Ovary (tissue), 7 donors: ENCODE measurements at regions not wholly inside any gene's neighbourhood (a gene's known extent, or its start where the extent isn't known, plus 50 kb on each side); places are given as distances from the start of the nearest gene placed in this dataset.

Source experiments
- DNase-seq, 5 donors: peaks; one replicate each; pipeline ENCODE4 v3.0.0-alpha.2; 2019 to 2020
- H3K27ac ChIP-seq, 2 donors: fragments of 200-600 bp; one replicate each; pipeline versions ENCODE4 v1.5.1 to v1.8.0; 2019 to 2022
- H3K27me3 ChIP-seq: fragments of 200-600 bp; one replicate; pipeline ENCODE4 v1.8.0; 2022
- H3K36me3 ChIP-seq: fragments of 200-600 bp; sonication (generic); one replicate; pipeline ENCODE4 v1.5.1; 2019
- H3K4me1 ChIP-seq: one replicate; pipeline ENCODE4 v1.8.1; 2013; ENCODE audit warnings: mild to moderate bottlenecking, moderate library complexity; ENCODE audit not compliant: insufficient read depth
- H3K4me3 ChIP-seq: fragments of 200-600 bp; sonication (generic); one replicate; pipeline ENCODE4 v1.5.1; 2017
- H3K9me3 ChIP-seq, 2 donors: fragments of 200-600 bp in 1 of 2; sonication (generic) in 1 of 2; one replicate each; pipeline versions ENCODE4 v1.5.1 to v1.8.1; 2013 to 2019; ENCODE audit warnings: mild to moderate bottlenecking in 1 of 2, moderate library complexity in 1 of 2
- EP300 ChIP-seq: sonication (generic); formaldehyde crosslinking; IDR thresholded peaks from one replicate; pipeline ENCODE4 v1.6.1; 2017; ENCODE audit warnings: antibody characterized with exemption
- POLR2A ChIP-seq: fragments of 450-650 bp; IDR thresholded peaks from one replicate; pipeline ENCODE4 v1.6.1; 2017; ENCODE audit warnings: antibody characterized with exemption, mild to moderate bottlenecking, moderate library complexity
- WGBS, 3 donors: extraction: QIAGEN DNeasy Blood & Tissue Kit in 1 of 3; methylation state at CpG; one replicate each; pipeline versions ENCODE4 v1.1.5 to v1.1.7; 2013 to 2017; 5-methylcytosine and 5-hydroxymethylcytosine counted together
- intact Hi-C, 4 donors: fragments of 100-400 bp; cut with DNase I; formaldehyde crosslinking; loops; one replicate each; pipeline versions ENCODE4 v1.11.0 to v1.15.1; 2022 to 2023
- TF ChIP-seq, protein P1 (sequence below), 3 donors: fragments of 450-650 bp in 2 of 3; fragments of 200-600 bp in 1 of 3; IDR thresholded peaks; one replicate each; pipeline versions ENCODE4 v1.5.1 to v1.8.0; 2016 to 2022; ENCODE audit warnings: antibody characterized with exemption in 3 of 3, mild to moderate bottlenecking in 1 of 3
- donor health status: DM: no; HTN: no; CAD: no; lungs with moderate emphysema.
- donor health status: DM: no; HTN: no; CAD: no.
- donor health status: Bipolar disorder and iron deficiency.
- donor health status: DM: no; HTN: no; CAD: no.
- donor health status: DM: yes; HTN: yes; CAD: no.

GRCh38 chr1:234668577-234668955, 58.6 kb upstream of the IRF2BP2 start:
- Histone ChIP-seq H3K27me3 (no peaks in the 10 kb centered on the region), H3K9me3 (no peaks in the 10 kb centered on the region), H3K27ac (no peak overlapping the region), H3K4me3 (no peak overlapping the region), H3K4me1 (no peaks in the 10 kb centered on the region), H3K36me3 (no peaks in the 10 kb centered on the region)
- intact Hi-C loops = loop anchor here in 1 of 4 donors (5.0 kb wide), 1 partner anchor 41 kb away; no protein-coding TSS in a partner anchor
- WGBS, 3 donors = 90 to 92% (median 91%) methylated on average over 5 of the region's 5 CpGs
- TF ChIP-seq, protein P1, sequence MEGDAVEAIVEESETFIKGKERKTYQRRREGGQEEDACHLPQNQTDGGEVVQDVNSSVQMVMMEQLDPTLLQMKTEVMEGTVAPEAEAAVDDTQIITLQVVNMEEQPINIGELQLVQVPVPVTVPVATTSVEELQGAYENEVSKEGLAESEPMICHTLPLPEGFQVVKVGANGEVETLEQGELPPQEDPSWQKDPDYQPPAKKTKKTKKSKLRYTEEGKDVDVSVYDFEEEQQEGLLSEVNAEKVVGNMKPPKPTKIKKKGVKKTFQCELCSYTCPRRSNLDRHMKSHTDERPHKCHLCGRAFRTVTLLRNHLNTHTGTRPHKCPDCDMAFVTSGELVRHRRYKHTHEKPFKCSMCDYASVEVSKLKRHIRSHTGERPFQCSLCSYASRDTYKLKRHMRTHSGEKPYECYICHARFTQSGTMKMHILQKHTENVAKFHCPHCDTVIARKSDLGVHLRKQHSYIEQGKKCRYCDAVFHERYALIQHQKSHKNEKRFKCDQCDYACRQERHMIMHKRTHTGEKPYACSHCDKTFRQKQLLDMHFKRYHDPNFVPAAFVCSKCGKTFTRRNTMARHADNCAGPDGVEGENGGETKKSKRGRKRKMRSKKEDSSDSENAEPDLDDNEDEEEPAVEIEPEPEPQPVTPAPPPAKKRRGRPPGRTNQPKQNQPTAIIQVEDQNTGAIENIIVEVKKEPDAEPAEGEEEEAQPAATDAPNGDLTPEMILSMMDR (IDR thresholded peaks at IDR 0.05) = no peak
- TF ChIP-seq EP300 (no peak), POLR2A (no peak)
- no peak for DNase-seq

DNA sequence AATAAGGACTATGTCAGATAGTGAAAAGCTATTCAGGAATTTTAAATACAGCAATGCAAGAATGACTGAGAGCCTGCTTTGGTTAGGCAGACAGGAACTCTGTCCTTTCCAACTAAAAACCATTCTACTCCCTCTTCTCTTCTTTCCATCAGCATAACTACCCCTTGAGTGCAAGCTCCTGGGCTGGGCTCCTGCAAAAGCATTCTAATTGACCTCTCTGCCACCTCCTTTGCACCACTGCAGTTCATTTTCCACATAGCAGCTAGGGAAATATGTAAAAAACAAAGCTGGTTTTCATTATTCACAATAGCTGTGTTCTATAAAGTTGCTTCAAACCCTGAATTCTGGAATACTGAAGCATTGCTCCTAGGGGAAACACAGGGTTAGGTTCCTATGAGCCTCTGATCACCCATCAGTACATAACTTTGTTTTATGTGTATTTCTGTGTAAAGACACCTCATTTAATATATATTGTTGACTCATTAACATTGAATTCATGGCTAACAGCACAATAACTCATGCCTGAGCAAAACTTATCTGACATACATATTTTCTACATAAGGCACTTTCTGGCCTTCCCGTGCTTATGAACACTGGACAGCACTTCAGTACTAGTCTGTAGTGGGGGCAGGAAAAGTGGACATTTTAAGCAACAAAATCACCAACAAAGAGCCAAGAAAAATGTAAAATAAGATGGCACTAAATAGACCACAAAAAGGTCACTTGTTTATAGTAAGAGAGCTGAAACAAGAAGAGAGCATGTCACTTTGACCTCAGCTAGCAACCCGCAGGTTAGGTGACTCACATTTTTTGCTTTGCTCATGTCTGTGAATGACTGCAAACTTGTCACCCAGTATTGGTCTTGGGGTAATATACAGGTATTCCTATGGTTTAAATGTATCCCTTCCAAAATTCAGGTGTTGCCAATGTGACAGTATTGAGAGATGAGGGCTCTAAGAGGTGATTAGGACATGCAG, 57.9 kb upstream of the IRF2BP2 start:
- TF ChIP-seq EP300 = no peak
- TF ChIP-seq POLR2A = no peak
- TF ChIP-seq, protein P1 (IDR thresholded peaks at IDR 0.05) = no peak
- Histone ChIP-seq H3K9me3 (no peaks in the 10 kb centered on the region), H3K4me3 (no peak overlapping the region), H3K4me1 (no peaks in the 10 kb centered on the region), H3K36me3 (no peaks in the 10 kb centered on the region), H3K27ac (no peak overlapping the region), H3K27me3 (no peaks in the 10 kb centered on the region)
- intact Hi-C loops = loop anchor here in 1 of 4 donors (5.0 kb wide), 1 partner anchor 41 kb away; no protein-coding TSS in a partner anchor
- 89 to 96% (median 90%) methylated on average over 2 of the region's 2 CpGs for WGBS, 3 donors
- DNase-seq = no peak

DNA sequence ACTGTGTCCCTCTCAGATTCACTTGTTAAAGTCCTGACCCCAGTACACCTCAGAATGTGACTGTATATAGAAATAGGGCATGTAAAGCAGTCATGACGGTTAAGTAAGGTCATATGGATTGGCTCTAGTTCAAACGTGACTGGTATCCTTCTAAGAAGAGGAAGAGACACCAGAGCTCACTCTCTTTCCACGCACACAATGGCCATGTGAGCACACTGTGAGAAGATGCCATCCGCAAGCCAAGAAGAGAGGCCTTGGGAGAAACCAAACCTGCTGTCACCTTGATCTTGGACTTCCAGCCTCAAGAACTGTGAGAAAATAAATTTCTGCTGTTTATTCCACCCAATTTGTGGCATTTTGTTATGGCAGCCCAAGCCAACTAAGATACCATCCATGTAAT, 56.8 kb upstream of the IRF2BP2 start:
- Histone ChIP-seq H3K36me3 (no peaks in the 10 kb centered on the region), H3K9me3 (no peaks in the 10 kb centered on the region), H3K4me1 (no peaks in the 10 kb centered on the region), H3K27ac (no peak overlapping the region), H3K27me3 (no peaks in the 10 kb centered on the region), H3K4me3 (no peak overlapping the region)
- no peak for TF ChIP-seq EP300
- TF ChIP-seq, protein P1 (IDR thresholded peaks at IDR 0.05) = no peak
- TF ChIP-seq POLR2A = no peak
- no peak for DNase-seq
- intact Hi-C loops = loop anchor here in 1 of 4 donors (5.0 kb wide), 1 partner anchor 39 kb away; no protein-coding TSS in a partner anchor
- WGBS, 3 donors = 81 to 92% (median 90%) methylated on average over 4 of the region's 4 CpGs

DNA sequence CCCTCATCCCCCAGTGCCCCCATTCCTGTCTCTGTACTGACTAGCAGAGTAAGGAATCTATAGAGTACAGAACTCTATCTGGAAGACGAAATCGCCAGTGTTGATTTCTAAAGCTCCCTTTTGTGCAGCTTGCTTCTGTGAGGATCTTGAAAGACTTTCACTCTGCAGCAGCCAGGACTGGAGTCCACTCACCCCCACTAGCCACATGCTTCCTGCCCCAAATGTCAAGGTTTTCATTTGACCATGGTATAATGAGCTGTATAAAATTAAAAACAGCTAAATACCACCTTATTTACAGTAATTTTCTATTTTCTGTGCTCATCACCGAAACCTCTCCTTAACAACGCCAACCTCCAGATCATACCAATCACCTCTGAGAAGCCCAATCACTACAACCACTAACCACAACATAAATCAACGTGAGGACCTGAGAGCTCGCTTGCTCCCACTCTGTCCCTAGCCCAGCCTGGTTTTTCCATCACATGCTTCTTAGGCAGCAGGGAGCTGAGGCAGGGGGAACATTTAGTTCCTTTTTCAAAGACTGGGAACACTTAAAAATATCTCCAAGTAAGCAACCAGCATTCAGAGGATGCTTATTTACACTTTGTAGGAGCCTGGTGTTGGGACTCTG, 56.1 kb upstream of the IRF2BP2 start:
- TF ChIP-seq, protein P1 (IDR thresholded peaks at IDR 0.05) = no peak
- no peak for TF ChIP-seq POLR2A
- TF ChIP-seq EP300 = no peak
- Histone ChIP-seq H3K9me3 (no peaks in the 10 kb centered on the region), H3K27ac (no peak overlapping the region), H3K27me3 (no peaks in the 10 kb centered on the region), H3K4me1 (no peaks in the 10 kb centered on the region), H3K4me3 (no peak overlapping the region), H3K36me3 (no peaks in the 10 kb centered on the region)
- no peak for DNase-seq
- intact Hi-C loops = loop anchor here in 1 of 4 donors (5.0 kb wide), 1 partner anchor 39 kb away; no protein-coding TSS in a partner anchor
- WGBS, 3 donors = 63 to 76% (median 66%) methylated on average over 6 of the region's 6 CpGs
